Trophoblast cell (in vitro differentiated cells and primary cell): ENCODE measurements at regions not wholly inside any gene's neighbourhood (a gene's known extent, or its start where the extent isn't known, plus 50 kb on each side); places are given as distances from the start of the nearest gene placed in this dataset.
"Not testable (repeated sequence)": the region's sequence is repeated elsewhere in the genome, so short reads cannot be mapped to it uniquely, and the experiment has no call there.

Experiments used
- DNase-seq, 2 donors: peaks; one replicate each; pipeline ENCODE4 v3.0.0-alpha.2; 2016
- H2AFZ ChIP-seq: 2 replicates; pipeline ENCODE4 v1.6.1; 2013; ENCODE audit warnings: low read length, moderate library complexity, mild to moderate bottlenecking; ENCODE audit not compliant: insufficient read depth, poor library complexity
- H2AK5ac ChIP-seq: 2 replicates; pipeline ENCODE4 v1.6.1; 2013; ENCODE audit warnings: mild to moderate bottlenecking, low read length
- H2BK120ac ChIP-seq: 2 replicates; pipeline ENCODE4 v1.6.1; 2013; ENCODE audit warnings: low read length, mild to moderate bottlenecking, moderate library complexity; ENCODE audit not compliant: insufficient read depth, poor library complexity
- H2BK12ac ChIP-seq: 2 replicates; pipeline ENCODE4 v1.6.1; 2013; ENCODE audit warnings: mild to moderate bottlenecking, low read length, moderate library complexity
- H2BK5ac ChIP-seq: 2 replicates; pipeline ENCODE4 v1.6.1; 2013; ENCODE audit warnings: low read length, low read depth, moderate library complexity, mild to moderate bottlenecking; ENCODE audit not compliant: poor library complexity
- H3K14ac ChIP-seq: 2 replicates; pipeline ENCODE4 v1.6.1; 2013; ENCODE audit warnings: mild to moderate bottlenecking, low read length
- H3K18ac ChIP-seq: 2 replicates; pipeline ENCODE4 v1.6.1; 2013; ENCODE audit warnings: mild to moderate bottlenecking, low read length
- H3K23ac ChIP-seq: 2 replicates; pipeline ENCODE4 v1.6.1; 2013; ENCODE audit warnings: low read length
- H3K27ac ChIP-seq: 2 replicates; pipeline ENCODE4 v1.5.1; 2013; ENCODE audit warnings: low read depth, mild to moderate bottlenecking, inconsistent platforms, low read length, moderate library complexity
- H3K27me3 ChIP-seq: 2 replicates; pipeline ENCODE4 v1.6.1; 2013; ENCODE audit warnings: inconsistent platforms, mild to moderate bottlenecking, low read length, moderate library complexity; ENCODE audit not compliant: insufficient read depth
- H3K36me3 ChIP-seq, 2 experiments: 1 replicate in 1 of 2; 2 replicates in 1 of 2; pipeline ENCODE4 v1.6.1; 2013; ENCODE audit warnings: low read length in 2 of 2, mild to moderate bottlenecking in 2 of 2, moderate library complexity in 1 of 2; ENCODE audit not compliant: insufficient read depth in 2 of 2, control insufficient read depth in 1 of 2
- H3K4ac ChIP-seq: 2 replicates; pipeline ENCODE4 v1.6.1; 2013; ENCODE audit warnings: low read depth, mild to moderate bottlenecking, low read length, moderate library complexity
- H3K4me1 ChIP-seq, 2 experiments: 1 replicate in 1 of 2; 2 replicates in 1 of 2; pipeline ENCODE4 v1.6.1; 2013; ENCODE audit warnings: low read length in 2 of 2, mild to moderate bottlenecking in 2 of 2, moderate library complexity in 1 of 2; ENCODE audit not compliant: insufficient read depth in 2 of 2, control insufficient read depth in 1 of 2
- H3K4me2 ChIP-seq: 2 replicates; pipeline ENCODE4 v1.6.1; 2013; ENCODE audit warnings: inconsistent platforms, mild to moderate bottlenecking, low read length, moderate library complexity
- H3K4me3 ChIP-seq: 2 replicates; pipeline ENCODE4 v1.5.1; 2013; ENCODE audit warnings: mild to moderate bottlenecking, low read depth, low read length, inconsistent platforms
- H3K79me1 ChIP-seq: one replicate; pipeline ENCODE4 v1.6.1; 2013; ENCODE audit warnings: low read length
- H3K79me2 ChIP-seq: 2 replicates; pipeline ENCODE4 v1.6.1; 2013; ENCODE audit warnings: low read length, mild to moderate bottlenecking; ENCODE audit not compliant: control insufficient read depth, insufficient read depth, poor library complexity
- H3K9ac ChIP-seq: 2 replicates; pipeline ENCODE4 v1.6.1; 2013; ENCODE audit warnings: mild to moderate bottlenecking, low read length
- H3K9me3 ChIP-seq: 2 replicates; pipeline ENCODE4 v1.6.1; 2013; ENCODE audit warnings: low read depth, mild to moderate bottlenecking, control low read depth, inconsistent platforms, low read length; ENCODE audit not compliant: insufficient read depth
- H4K12ac ChIP-seq: 2 replicates; pipeline ENCODE4 v1.6.1; 2013; ENCODE audit warnings: low read depth, mild to moderate bottlenecking, low read length, moderate library complexity
- H4K8ac ChIP-seq: 2 replicates; pipeline ENCODE4 v1.6.1; 2013; ENCODE audit warnings: low read depth, mild to moderate bottlenecking, low read length, moderate library complexity
- H4K91ac ChIP-seq: one replicate; pipeline ENCODE4 v1.6.1; 2013; ENCODE audit warnings: low read depth, mild to moderate bottlenecking, low read length, moderate library complexity
- WGBS: extraction: QIAGEN DNeasy Blood & Tissue Kit; methylation state at CpG from one replicate; pipeline ENCODE4 v1.1.7; 2013; ENCODE audit warnings: missing lambda C conversion rate; ENCODE audit not compliant: insufficient read length, insufficient coverage; ENCODE audit errors: extremely low coverage; 5-methylcytosine and 5-hydroxymethylcytosine counted together

GRCh38 chrX:1749499-1749898, 134.6 kb downstream of the ASMT start:
- WGBS, result no CpG with 5 or more reads among the region's 7 CpGs

DNA sequence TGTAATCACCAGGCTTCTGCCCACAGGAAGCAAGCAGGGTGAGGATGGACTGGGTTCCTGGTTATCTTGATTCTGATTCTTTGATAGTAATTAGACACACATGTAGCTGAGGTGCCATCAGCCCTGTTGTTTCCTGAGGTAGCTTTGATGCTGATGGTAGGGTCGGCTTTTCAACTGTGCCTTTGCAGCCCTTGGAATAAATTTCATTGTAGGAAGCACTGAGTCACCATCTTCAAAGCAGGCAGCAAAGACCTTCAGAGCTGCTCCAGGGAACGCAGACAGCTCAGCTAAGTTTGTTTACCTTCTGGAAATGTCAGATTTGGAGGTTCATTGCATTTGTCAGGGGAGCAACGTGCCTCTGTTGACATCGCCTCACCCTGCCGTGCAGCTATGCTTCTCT, 135.4 kb downstream of the ASMT start:
- H3K18ac ChIP-seq, result no peak overlapping the region
- no peaks in the 10 kb centered on the region for H3K79me1 ChIP-seq
- no peak overlapping the region for H2BK12ac ChIP-seq
- no peak for DNase-seq
- H2BK5ac ChIP-seq, result no peak overlapping the region
- no peak overlapping the region for H3K4me3 ChIP-seq
- no peak overlapping the region for H4K8ac ChIP-seq
- H3K4me1 ChIP-seq, result no peaks in the 10 kb centered on the region
- no peak overlapping the region for H2AK5ac ChIP-seq
- H3K36me3 ChIP-seq, result no peaks in the 10 kb centered on the region
- no peak overlapping the region for H3K14ac ChIP-seq
- no peak overlapping the region for H2BK120ac ChIP-seq
- no peak overlapping the region for H3K27ac ChIP-seq
- H3K9me3 ChIP-seq, result no peaks in the 10 kb centered on the region
- no peak overlapping the region for H3K4me2 ChIP-seq
- no peaks in the 10 kb centered on the region for H3K27me3 ChIP-seq
- no peak overlapping the region for H3K4ac ChIP-seq
- no peak overlapping the region for H2AFZ ChIP-seq
- H3K9ac ChIP-seq, result no peak overlapping the region
- no peak overlapping the region for H4K12ac ChIP-seq
- no CpG with 5 or more reads among the region's 5 CpGs for WGBS
- H4K91ac ChIP-seq, result no peak overlapping the region
- no peak overlapping the region for H3K23ac ChIP-seq
- H3K79me2 ChIP-seq, result no peaks in the 10 kb centered on the region

More at GRCh38 chrX:1749499-1749898, 134.6 kb downstream of the ASMT start:
- Histone ChIP-seq H2AFZ (no peak overlapping the region), H2BK120ac (no peak overlapping the region), H3K4me1 (no peaks in the 10 kb centered on the region), H3K36me3 (no peaks in the 10 kb centered on the region), H3K4ac (no peak overlapping the region), H3K27me3 (no peaks in the 10 kb centered on the region), H3K23ac (no peak overlapping the region), H3K79me1 (no peaks in the 10 kb centered on the region), H4K8ac (no peak overlapping the region), H3K9ac (no peak overlapping the region), H2AK5ac (no peak overlapping the region), H3K27ac (no peak overlapping the region), H4K91ac (no peak overlapping the region), H3K4me3 (no peak overlapping the region), H3K18ac (no peak overlapping the region), H3K4me2 (no peak overlapping the region), H3K79me2 (no peaks in the 10 kb centered on the region), H2BK12ac (no peak overlapping the region), H3K14ac (no peak overlapping the region), H4K12ac (no peak overlapping the region), H2BK5ac (no peak overlapping the region), H3K9me3 (peaks cover 1% of the 10 kb centered on the region)
- DNase-seq, result no peak

DNA sequence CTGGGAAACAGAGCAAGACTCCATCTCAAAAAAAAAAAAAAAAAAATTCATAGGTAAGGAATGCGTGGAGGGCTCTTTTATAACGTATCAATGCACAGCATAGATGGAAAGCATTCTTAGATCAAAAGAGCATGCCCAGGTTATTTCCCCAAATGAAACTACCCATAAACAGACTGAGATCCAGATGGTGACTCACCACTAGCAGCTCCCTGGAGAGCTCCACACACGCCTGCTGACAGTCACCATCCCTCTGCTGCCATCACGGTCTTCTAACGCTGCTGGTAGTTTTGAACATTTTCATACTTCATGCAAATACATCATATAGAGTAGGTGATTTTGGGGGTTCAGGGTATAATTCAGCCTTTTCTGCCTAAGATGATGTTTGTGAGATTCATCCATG, 136.9 kb downstream of the ASMT start:
- H3K9me3 ChIP-seq, result no peaks in the 10 kb centered on the region
- H3K4ac ChIP-seq, result no peak overlapping the region
- no peak overlapping the region for H2BK5ac ChIP-seq
- H2AFZ ChIP-seq, result no peak overlapping the region
- H2BK12ac ChIP-seq, result no peak overlapping the region
- H2BK120ac ChIP-seq, result no peak overlapping the region
- H3K14ac ChIP-seq, result no peak overlapping the region
- H3K27me3 ChIP-seq, result no peaks in the 10 kb centered on the region
- H3K79me1 ChIP-seq, result no peaks in the 10 kb centered on the region
- WGBS, result no CpG with 5 or more reads among the region's 5 CpGs
- no peak overlapping the region for H3K9ac ChIP-seq
- no peak overlapping the region for H4K91ac ChIP-seq
- H3K18ac ChIP-seq, result no peak overlapping the region
- no peak overlapping the region for H3K27ac ChIP-seq
- DNase-seq, result no peak
- no peaks in the 10 kb centered on the region for H3K79me2 ChIP-seq
- no peak overlapping the region for H2AK5ac ChIP-seq
- no peak overlapping the region for H3K4me2 ChIP-seq
- H3K4me3 ChIP-seq, result no peak overlapping the region
- H4K12ac ChIP-seq, result no peak overlapping the region
- no peaks in the 10 kb centered on the region for H3K36me3 ChIP-seq
- no peaks in the 10 kb centered on the region for H3K4me1 ChIP-seq
- no peak overlapping the region for H4K8ac ChIP-seq
- no peak overlapping the region for H3K23ac ChIP-seq

DNA sequence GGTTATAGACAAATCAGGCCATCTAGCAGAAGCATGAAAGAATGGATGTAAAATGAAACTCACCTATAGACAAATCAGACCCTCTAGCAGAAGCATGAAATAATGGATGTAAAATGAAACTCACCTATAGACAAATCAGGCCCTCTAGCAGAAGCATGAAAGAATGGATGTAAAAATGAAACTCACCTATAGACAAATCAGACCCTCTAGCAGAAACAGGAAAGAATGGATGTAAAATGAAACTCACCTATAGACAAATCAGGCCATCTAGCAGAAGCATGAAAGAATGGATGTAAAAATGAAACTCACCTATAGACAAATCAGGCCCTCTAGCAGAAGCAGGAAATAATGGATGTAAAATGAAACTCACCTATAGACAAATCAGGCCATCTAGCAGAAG, 137.9 kb downstream of the ASMT start:
- not testable (repeated sequence) for H3K36me3 ChIP-seq, H4K91ac ChIP-seq, H2BK12ac ChIP-seq, H3K9ac ChIP-seq, H3K18ac ChIP-seq, H2AK5ac ChIP-seq, DNase-seq, H3K27me3 ChIP-seq, H3K4me2 ChIP-seq, H4K8ac ChIP-seq, H2AFZ ChIP-seq, H3K79me1 ChIP-seq, H3K4me1 ChIP-seq, H4K12ac ChIP-seq, H3K9me3 ChIP-seq, H3K23ac ChIP-seq, H2BK5ac ChIP-seq, H3K4ac ChIP-seq, H3K14ac ChIP-seq, H3K79me2 ChIP-seq, H3K4me3 ChIP-seq, H3K27ac ChIP-seq, H2BK120ac ChIP-seq
